Tibial nerve (tissue), 4 donors: ENCODE measurements at regions not wholly inside any gene's neighbourhood (a gene's known extent, or its start where the extent isn't known, plus 50 kb on each side); places are given as distances from the start of the nearest gene placed in this dataset.

Experiments used
- DNase-seq, 2 donors: peaks; one replicate each; pipeline ENCODE4 v3.0.0-alpha.2; 2019; ENCODE audit warnings: low spot score in 2 of 2
- H3K27ac ChIP-seq, 4 donors: fragments of 200-600 bp; sonication (generic) in 3 of 4; one replicate each; pipeline ENCODE4 v1.5.1; 2017 to 2019; ENCODE audit warnings: mild to moderate bottlenecking in 1 of 4
- H3K27me3 ChIP-seq, 2 donors: fragments of 200-600 bp; sonication (generic) in 1 of 2; one replicate each; pipeline versions ENCODE4 v1.5.1 to v1.6.0; 2017 to 2019
- H3K36me3 ChIP-seq, 3 donors: fragments of 200-600 bp; sonication (generic); one replicate each; pipeline ENCODE4 v1.5.1; 2018 to 2019
- H3K4me1 ChIP-seq, 4 donors: fragments of 200-600 bp; sonication (generic) in 3 of 4; one replicate each; pipeline ENCODE4 v1.5.1; 2017 to 2019
- H3K4me3 ChIP-seq, 4 donors: fragments of 200-600 bp; sonication (generic) in 3 of 4; one replicate each; pipeline ENCODE4 v1.5.1; 2017 to 2019; ENCODE audit warnings: mild to moderate bottlenecking in 1 of 4, moderate library complexity in 1 of 4
- H3K9me3 ChIP-seq, 4 donors: fragments of 200-600 bp; sonication (generic) in 3 of 4; one replicate each; pipeline ENCODE4 v1.5.1; 2017 to 2019
- EP300 ChIP-seq, 2 donors: sonication (generic); formaldehyde crosslinking; IDR thresholded peaks; one replicate each; pipeline ENCODE4 v1.6.1; 2017; ENCODE audit warnings: antibody characterized with exemption in 2 of 2, mild to moderate bottlenecking in 1 of 2
- POLR2A ChIP-seq, 2 donors: fragments of 450-650 bp; IDR thresholded peaks; one replicate each; pipeline ENCODE4 v1.6.1; 2017; ENCODE audit warnings: antibody characterized with exemption in 2 of 2, mild to moderate bottlenecking in 2 of 2, moderate library complexity in 2 of 2
- WGBS, 2 donors: methylation state at CpG; one replicate each; pipeline ENCODE4 v1.1.5; 2018; 5-methylcytosine and 5-hydroxymethylcytosine counted together
- TF ChIP-seq, protein P1 (sequence below), 5 experiments: fragments of 200-600 bp in 3 of 5; fragments of 450-650 bp in 2 of 5; sonication (generic) in 3 of 5; IDR thresholded peaks; one replicate each; pipeline ENCODE4 v1.5.1; 2016 to 2019; ENCODE audit warnings: antibody characterized with exemption in 5 of 5, mild to moderate bottlenecking in 3 of 5, moderate library complexity in 2 of 5

DNA sequence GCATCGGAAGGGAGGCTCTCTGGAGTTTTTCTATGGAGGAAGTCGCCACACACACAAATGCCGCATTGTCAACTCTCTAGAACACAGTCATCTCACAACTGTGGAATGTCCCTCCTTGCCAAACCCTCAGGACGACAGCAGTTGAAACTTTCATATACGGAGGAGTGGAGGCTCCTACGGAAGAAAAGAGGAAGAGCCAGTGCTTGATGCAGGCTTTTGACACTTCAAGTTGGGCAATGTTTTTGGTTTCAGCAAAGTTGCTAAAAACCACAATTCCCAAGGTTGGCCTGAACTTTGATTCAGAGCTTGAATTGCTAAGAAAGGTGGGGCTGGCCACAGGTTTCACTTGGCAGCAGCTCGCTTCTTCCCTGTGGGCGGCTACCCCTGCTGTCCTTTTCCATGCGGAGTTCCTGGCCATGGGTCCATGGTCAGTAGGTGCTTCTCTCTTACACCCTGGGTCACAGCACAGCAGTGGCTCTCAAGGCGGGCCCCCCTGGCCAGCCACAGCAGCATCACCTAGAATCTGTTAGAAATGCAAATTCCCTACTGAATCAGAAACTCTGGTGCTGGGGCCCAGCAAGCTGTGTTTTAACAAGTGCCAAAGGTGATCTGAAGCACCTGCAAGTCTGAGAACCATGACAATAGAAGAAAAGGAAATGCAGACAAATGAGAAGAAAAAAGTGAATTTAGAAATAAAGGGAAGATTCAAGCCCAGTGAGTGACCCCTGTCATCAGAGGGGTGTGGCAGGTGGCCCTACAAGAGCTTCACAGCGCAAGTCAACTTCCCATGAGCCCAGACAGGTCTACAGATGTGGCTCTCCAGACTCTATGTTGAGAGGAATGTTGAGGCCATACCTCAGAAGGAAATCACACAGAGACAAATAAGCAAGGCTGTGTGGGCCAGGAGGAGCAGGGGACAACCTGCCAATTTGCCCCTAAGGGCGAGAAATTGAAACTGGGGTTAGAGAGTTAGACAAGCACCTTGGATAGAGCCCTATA lies 856.4 kb downstream of the RNF144A start:
- H3K36me3 ChIP-seq: no peaks in the 10 kb centered on the region
- H3K27ac ChIP-seq: peak overlapping the region in 1 of 4 donors; percentile 34
- DNase-seq: peak in 1 of 2 donors; percentile 6
- H3K9me3 ChIP-seq: no peaks in the 10 kb centered on the region
- H3K27me3 ChIP-seq: no peaks in the 10 kb centered on the region
- peaks cover 0 to 18% (median 2%) of the 10 kb centered on the region in 4 donors for H3K4me1 ChIP-seq
- TF ChIP-seq EP300 (IDR thresholded peaks at IDR 0.05): peak in 1 of 2 donors; percentile 56
- TF ChIP-seq, protein P1, sequence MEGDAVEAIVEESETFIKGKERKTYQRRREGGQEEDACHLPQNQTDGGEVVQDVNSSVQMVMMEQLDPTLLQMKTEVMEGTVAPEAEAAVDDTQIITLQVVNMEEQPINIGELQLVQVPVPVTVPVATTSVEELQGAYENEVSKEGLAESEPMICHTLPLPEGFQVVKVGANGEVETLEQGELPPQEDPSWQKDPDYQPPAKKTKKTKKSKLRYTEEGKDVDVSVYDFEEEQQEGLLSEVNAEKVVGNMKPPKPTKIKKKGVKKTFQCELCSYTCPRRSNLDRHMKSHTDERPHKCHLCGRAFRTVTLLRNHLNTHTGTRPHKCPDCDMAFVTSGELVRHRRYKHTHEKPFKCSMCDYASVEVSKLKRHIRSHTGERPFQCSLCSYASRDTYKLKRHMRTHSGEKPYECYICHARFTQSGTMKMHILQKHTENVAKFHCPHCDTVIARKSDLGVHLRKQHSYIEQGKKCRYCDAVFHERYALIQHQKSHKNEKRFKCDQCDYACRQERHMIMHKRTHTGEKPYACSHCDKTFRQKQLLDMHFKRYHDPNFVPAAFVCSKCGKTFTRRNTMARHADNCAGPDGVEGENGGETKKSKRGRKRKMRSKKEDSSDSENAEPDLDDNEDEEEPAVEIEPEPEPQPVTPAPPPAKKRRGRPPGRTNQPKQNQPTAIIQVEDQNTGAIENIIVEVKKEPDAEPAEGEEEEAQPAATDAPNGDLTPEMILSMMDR (IDR thresholded peaks at IDR 0.05): no peak
- 50 to 56% methylated on average over 12 of the region's 12 CpGs for WGBS, 2 donors
- H3K4me3 ChIP-seq: no peak overlapping the region

DNA sequence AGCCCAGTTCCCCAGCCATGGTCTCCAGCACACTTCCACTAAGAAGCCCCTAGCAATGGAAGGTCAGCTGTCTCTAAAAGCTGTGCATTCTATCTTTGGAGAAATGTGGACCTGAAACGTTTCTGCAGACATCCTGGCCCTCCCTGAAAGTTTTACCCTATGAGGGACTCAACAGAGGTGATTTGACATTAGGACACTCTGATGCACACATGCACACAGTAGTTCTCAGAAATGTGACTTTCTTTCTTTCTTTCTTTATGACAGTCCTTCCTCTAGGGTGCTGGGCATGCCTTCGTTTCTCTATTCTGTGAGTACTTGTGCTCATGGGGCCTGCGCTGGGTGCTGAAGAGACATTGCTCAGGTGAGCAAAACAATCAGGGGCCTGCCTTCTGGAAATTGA lies 857.3 kb downstream of the RNF144A start:
- H3K27ac ChIP-seq: no peak overlapping the region
- H3K4me1 ChIP-seq: peaks cover 0 to 18% (median 2%) of the 10 kb centered on the region in 4 donors
- H3K27me3 ChIP-seq: no peaks in the 10 kb centered on the region
- 79 to 85% methylated on average over 3 of the region's 3 CpGs for WGBS, 2 donors
- no peaks in the 10 kb centered on the region for H3K9me3 ChIP-seq
- TF ChIP-seq POLR2A (IDR thresholded peaks at IDR 0.05) (no peak), EP300 (IDR thresholded peaks at IDR 0.05) (no peak)
- TF ChIP-seq, protein P1 (IDR thresholded peaks at IDR 0.05): no peak
- H3K4me3 ChIP-seq: no peak overlapping the region
- no peaks in the 10 kb centered on the region for H3K36me3 ChIP-seq
- DNase-seq: no peak

DNA sequence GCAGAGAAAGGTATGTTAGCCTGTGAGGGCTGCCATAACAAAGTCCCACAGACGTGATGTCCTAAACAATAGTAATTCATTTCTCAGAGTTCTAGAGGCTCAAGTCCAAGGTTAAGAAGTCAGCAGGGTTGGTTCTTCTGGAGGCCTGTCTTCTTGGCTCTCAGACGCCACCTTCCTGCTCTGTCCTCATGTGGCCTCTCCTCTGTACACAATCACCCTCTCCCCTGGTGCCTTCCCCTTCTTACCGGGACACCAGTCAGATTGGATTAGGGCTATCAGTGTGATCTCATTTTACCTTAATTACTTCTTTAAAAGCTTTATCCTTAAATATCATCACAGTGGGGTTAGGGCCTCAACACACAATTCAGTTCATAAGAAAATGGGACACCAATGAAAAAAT lies 860.5 kb downstream of the RNF144A start:
- H3K4me3 ChIP-seq: no peak overlapping the region
- DNase-seq: no peak
- peaks cover 0 to 15% (median 2%) of the 10 kb centered on the region in 4 donors for H3K4me1 ChIP-seq
- 70 to 75% methylated on average over 3 of the region's 3 CpGs for WGBS, 2 donors
- no peaks in the 10 kb centered on the region for H3K36me3 ChIP-seq
- H3K27ac ChIP-seq: no peak overlapping the region
- TF ChIP-seq, protein P1 (IDR thresholded peaks at IDR 0.05): no peak
- TF ChIP-seq EP300 (IDR thresholded peaks at IDR 0.05) (no peak), POLR2A (IDR thresholded peaks at IDR 0.05) (no peak)
- no peaks in the 10 kb centered on the region for H3K9me3 ChIP-seq
- no peaks in the 10 kb centered on the region for H3K27me3 ChIP-seq

DNA sequence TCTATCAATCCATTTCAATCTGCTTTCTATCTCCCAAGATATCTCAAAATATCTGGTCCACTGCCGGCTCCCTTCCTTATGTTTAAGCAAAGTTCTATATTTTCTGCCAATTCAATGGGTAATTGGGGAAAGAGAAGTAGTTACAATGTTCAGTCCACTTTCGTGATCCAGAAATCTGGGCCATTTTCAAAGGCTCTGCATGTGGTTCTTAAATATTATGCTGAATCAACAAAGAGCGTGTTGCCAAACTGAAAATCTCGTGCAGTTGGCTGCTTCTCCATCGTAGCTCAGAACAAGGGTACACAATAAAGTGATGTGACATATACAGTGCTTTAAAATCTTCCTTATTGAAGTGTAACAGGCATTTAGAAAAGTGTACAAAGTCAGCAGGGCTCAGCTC lies 863.1 kb downstream of the RNF144A start:
- H3K27me3 ChIP-seq: no peaks in the 10 kb centered on the region
- WGBS, 2 donors: 69 to 82% methylated on average over 5 of the region's 5 CpGs
- no peaks in the 10 kb centered on the region for H3K9me3 ChIP-seq
- no peak for DNase-seq
- TF ChIP-seq, protein P1 (IDR thresholded peaks at IDR 0.05): no peak
- TF ChIP-seq EP300 (IDR thresholded peaks at IDR 0.05): no peak
- no peak for TF ChIP-seq POLR2A (IDR thresholded peaks at IDR 0.05)
- no peaks in the 10 kb centered on the region for H3K4me1 ChIP-seq
- no peaks in the 10 kb centered on the region for H3K36me3 ChIP-seq
- no peak overlapping the region for H3K4me3 ChIP-seq
- H3K27ac ChIP-seq: no peak overlapping the region

DNA sequence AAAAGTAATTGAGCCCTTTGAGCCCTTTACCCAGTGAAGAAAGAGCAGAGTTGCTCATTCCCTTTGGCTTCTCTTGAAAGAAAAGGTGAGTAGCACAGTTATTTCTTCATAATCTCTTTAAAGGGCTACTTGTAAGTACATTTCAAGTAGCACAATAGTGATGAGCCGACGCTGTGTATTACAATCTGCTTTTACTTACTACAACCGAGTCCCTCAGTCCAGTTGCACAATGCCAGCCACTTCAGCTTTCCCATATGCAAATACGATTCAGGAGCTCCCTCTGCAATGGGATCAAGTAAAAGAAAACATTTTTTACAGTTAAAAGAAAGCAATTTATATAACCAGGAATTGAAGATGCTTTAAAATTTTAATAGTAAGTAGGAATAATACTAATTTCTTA lies 868.5 kb downstream of the RNF144A start:
- no peaks in the 10 kb centered on the region for H3K4me1 ChIP-seq
- 89 to 92% methylated on average over 4 of the region's 4 CpGs for WGBS, 2 donors
- H3K4me3 ChIP-seq: no peak overlapping the region
- DNase-seq: no peak
- no peaks in the 10 kb centered on the region for H3K36me3 ChIP-seq
- H3K27me3 ChIP-seq: no peaks in the 10 kb centered on the region
- no peaks in the 10 kb centered on the region for H3K9me3 ChIP-seq
- no peak for TF ChIP-seq EP300 (IDR thresholded peaks at IDR 0.05)
- TF ChIP-seq, protein P1 (IDR thresholded peaks at IDR 0.05): no peak
- no peak for TF ChIP-seq POLR2A (IDR thresholded peaks at IDR 0.05)
- no peak overlapping the region for H3K27ac ChIP-seq
